ENCODE measurements at regions not wholly inside any gene's neighbourhood (a gene's known extent, or its start where the extent isn't known, plus 50 kb on each side); places are given as distances from the start of the nearest gene placed in this dataset.

DNA sequence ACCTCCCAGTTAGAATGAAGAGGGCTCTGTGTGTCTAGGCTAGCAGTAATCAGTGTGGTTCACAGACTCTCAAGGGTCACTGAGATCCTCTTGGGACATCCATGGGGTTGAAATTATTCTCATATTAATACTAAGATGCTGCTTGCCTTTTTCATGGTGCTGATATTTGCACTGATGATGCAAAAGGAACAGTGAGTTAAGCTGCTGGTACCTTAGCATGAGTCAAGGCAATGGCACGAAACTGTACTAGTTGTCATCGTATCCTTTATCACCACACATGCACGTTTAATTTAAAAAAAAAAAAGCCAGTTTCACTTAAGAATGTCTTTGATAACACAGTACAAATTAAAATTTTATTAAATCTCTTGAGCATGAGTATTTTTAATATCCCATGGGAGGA, 151.9 kb upstream of the TANK start:
- Histone ChIP-seq H3K27me3 (ENCODE audit: control insufficient read depth, insufficient read depth, low read length) (no peaks in the 10 kb centered on the region), H3K4me3 (ENCODE audit: low read depth in 2 of 2, low read length in 2 of 2) (no peak overlapping the region), H3K36me3 (ENCODE audit: control insufficient read depth, insufficient read depth, low read length) (no peaks in the 10 kb centered on the region), H3K27ac (ENCODE audit: low read length) (no peak overlapping the region), H3K9me3 (ENCODE audit: control insufficient read depth, insufficient read depth, low read depth, low read length) (no peaks in the 10 kb centered on the region), H3K4me1 (ENCODE audit: control insufficient read depth, insufficient read depth, low read length) (no peaks in the 10 kb centered on the region)
- no peak for DNase-seq (ENCODE audit: low read depth, low spot score)
- intact Hi-C loops (cut with micrococcal nuclease; ENCODE audit: unreplicated experiment) (no loop called here), in situ Hi-C loops (cut with HindIII; ENCODE audit: low pct_unique_long_range_greater_than_20kb, low sequenced_read_pairs) (no loop called here)
- POLR2A ChIA-PET = no interaction called here
- no peak for ATAC-seq
- CTCF ChIA-PET = no interaction called here
- no peak for TF ChIP-seq SIN3A (IDR thresholded peaks at IDR 0.05; ENCODE audit: borderline replicate concordance, insufficient read depth, low read depth, low read length)
- TF ChIP-seq, protein P1, sequence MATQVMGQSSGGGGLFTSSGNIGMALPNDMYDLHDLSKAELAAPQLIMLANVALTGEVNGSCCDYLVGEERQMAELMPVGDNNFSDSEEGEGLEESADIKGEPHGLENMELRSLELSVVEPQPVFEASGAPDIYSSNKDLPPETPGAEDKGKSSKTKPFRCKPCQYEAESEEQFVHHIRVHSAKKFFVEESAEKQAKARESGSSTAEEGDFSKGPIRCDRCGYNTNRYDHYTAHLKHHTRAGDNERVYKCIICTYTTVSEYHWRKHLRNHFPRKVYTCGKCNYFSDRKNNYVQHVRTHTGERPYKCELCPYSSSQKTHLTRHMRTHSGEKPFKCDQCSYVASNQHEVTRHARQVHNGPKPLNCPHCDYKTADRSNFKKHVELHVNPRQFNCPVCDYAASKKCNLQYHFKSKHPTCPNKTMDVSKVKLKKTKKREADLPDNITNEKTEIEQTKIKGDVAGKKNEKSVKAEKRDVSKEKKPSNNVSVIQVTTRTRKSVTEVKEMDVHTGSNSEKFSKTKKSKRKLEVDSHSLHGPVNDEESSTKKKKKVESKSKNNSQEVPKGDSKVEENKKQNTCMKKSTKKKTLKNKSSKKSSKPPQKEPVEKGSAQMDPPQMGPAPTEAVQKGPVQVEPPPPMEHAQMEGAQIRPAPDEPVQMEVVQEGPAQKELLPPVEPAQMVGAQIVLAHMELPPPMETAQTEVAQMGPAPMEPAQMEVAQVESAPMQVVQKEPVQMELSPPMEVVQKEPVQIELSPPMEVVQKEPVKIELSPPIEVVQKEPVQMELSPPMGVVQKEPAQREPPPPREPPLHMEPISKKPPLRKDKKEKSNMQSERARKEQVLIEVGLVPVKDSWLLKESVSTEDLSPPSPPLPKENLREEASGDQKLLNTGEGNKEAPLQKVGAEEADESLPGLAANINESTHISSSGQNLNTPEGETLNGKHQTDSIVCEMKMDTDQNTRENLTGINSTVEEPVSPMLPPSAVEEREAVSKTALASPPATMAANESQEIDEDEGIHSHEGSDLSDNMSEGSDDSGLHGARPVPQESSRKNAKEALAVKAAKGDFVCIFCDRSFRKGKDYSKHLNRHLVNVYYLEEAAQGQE (IDR thresholded peaks at IDR 0.05; ENCODE audit: insufficient read depth in 1 of 2, low read depth in 2 of 2, low read length in 1 of 2) = no peak
- TF ChIP-seq TCF7L2 (IDR thresholded peaks at IDR 0.05; ENCODE audit: low read depth, low read length) = no peak
- no peak for TF ChIP-seq POLR2AphosphoS5 (IDR thresholded peaks at IDR 0.05; ENCODE audit: low read depth, low read length)
- TF ChIP-seq CTCF (IDR thresholded peaks at IDR 0.05) = no peak
- no TSS peak for BruUV-seq (replicated peaks)

DNA sequence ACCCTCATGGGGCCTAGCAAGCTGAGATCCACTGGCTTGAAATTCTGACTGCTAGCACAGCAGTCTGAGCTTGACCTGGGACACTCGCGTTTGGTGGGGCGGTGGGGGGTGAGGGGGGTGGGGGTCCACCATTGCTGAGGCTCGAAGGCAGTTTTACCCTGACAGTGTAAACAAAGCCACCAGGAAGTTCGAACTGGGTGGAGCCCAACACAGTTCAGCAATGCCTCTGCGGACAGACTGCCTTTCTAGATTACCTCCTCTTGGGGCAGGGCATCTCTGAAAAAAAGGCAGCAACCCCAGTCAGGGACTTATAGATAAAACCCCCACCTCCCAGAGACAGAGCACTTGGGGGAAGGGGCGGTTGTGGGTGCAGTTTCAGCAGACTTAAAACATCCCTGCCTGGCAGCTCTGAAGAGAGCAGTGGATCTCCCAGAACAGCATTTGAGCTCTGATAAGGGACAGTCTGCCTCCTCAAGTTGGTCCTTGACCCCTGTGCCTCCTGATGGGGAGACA, 149.7 kb upstream of the TANK start:
- no TSS peak for BruUV-seq (replicated peaks)
- in situ Hi-C loops (cut with HindIII; ENCODE audit: low pct_unique_long_range_greater_than_20kb, low sequenced_read_pairs) = no loop called here
- Histone ChIP-seq H3K27me3 (ENCODE audit: control insufficient read depth, insufficient read depth, low read length) (no peaks in the 10 kb centered on the region), H3K36me3 (ENCODE audit: control insufficient read depth, insufficient read depth, low read length) (no peaks in the 10 kb centered on the region), H3K27ac (ENCODE audit: low read length) (no peak overlapping the region), H3K9me3 (ENCODE audit: control insufficient read depth, insufficient read depth, low read depth, low read length) (no peaks in the 10 kb centered on the region), H3K4me1 (ENCODE audit: control insufficient read depth, insufficient read depth, low read length) (no peaks in the 10 kb centered on the region), H3K4me3 (ENCODE audit: low read depth in 2 of 2, low read length in 2 of 2) (no peak overlapping the region)
- ATAC-seq (no peak), DNase-seq (ENCODE audit: low read depth, low spot score) (no peak)
- TF ChIP-seq, protein P1 (IDR thresholded peaks at IDR 0.05; ENCODE audit: insufficient read depth in 1 of 2, low read depth in 2 of 2, low read length in 1 of 2) = no peak
- TF ChIP-seq TCF7L2 (IDR thresholded peaks at IDR 0.05; ENCODE audit: low read depth, low read length) = no peak
- no peak for TF ChIP-seq POLR2AphosphoS5 (IDR thresholded peaks at IDR 0.05; ENCODE audit: low read depth, low read length)
- no peak for TF ChIP-seq SIN3A (IDR thresholded peaks at IDR 0.05; ENCODE audit: borderline replicate concordance, insufficient read depth, low read depth, low read length)
- no peak for TF ChIP-seq CTCF (IDR thresholded peaks at IDR 0.05)
- POLR2A ChIA-PET = no interaction called here
- CTCF ChIA-PET = interaction anchor here (0.6 kb wide), 1 partner anchor 732 kb away, joined by 3 read pairs; no protein-coding TSS in a partner anchor
- intact Hi-C loops (cut with micrococcal nuclease; ENCODE audit: unreplicated experiment) = no loop called here

Data from Panc1 (cell line).